ENCODE measurements at regions not wholly inside any gene's neighbourhood (a gene's known extent, or its start where the extent isn't known, plus 50 kb on each side); places are given as distances from the start of the nearest gene placed in this dataset.

- Histone ChIP-seq H2AFZ (ENCODE audit: low read depth, low read length, severe bottlenecking) (no peak overlapping the region), H3K4me2 (ENCODE audit: low read depth, low read length, poor library complexity, severe bottlenecking) (no peak overlapping the region), H3K79me2 (ENCODE audit: insufficient read depth, low read length) (no peaks in the 10 kb centered on the region), H4K20me1 (ENCODE audit: low read depth, low read length) (no peaks in the 10 kb centered on the region), H3K9me2 (replicated peaks; ENCODE audit: insufficient read depth, low read length) (no peaks in the 10 kb centered on the region), H3K36me3 (ENCODE audit: low read length) (no peaks in the 10 kb centered on the region), H3K4me3 (ENCODE audit: insufficient read depth, low read length, poor library complexity, severe bottlenecking) (no peak overlapping the region), H3K9ac (ENCODE audit: low read length) (no peak overlapping the region), H3K9me3 (ENCODE audit: insufficient read depth, low read length) (no peaks in the 10 kb centered on the region), H3F3A (ENCODE audit: insufficient read depth) (no peaks in the 10 kb centered on the region), H3K27ac (ENCODE audit: low read depth, low read length) (no peak overlapping the region), H3K27me3 (ENCODE audit: low read length) (no peaks in the 10 kb centered on the region)
- TF ChIP-seq CTCF (IDR thresholded peaks at IDR 0.05; ENCODE audit: insufficient read depth, low read length, poor library complexity, severe bottlenecking) (no peak), EZH2phosphoT487 (conservative IDR thresholded peaks at IDR 0.05; ENCODE audit: low read length) (no peak)
Observed at GRCh38 chr6:139888681-139889122, 514.3 kb upstream of the CITED2 start.

GRCh38 chr6:139887275-139887674 is 512.8 kb upstream of the CITED2 start:
- Histone ChIP-seq H4K20me1 (ENCODE audit: low read depth, low read length) (no peaks in the 10 kb centered on the region), H3K27ac (ENCODE audit: low read depth, low read length) (no peak overlapping the region), H3K4me3 (ENCODE audit: insufficient read depth, low read length, poor library complexity, severe bottlenecking) (no peak overlapping the region), H3K9me3 (ENCODE audit: insufficient read depth, low read length) (no peaks in the 10 kb centered on the region), H3K36me3 (ENCODE audit: low read length) (no peaks in the 10 kb centered on the region), H3K27me3 (ENCODE audit: low read length) (no peaks in the 10 kb centered on the region), H3F3A (ENCODE audit: insufficient read depth) (no peaks in the 10 kb centered on the region), H3K79me2 (ENCODE audit: insufficient read depth, low read length) (no peaks in the 10 kb centered on the region), H3K4me2 (ENCODE audit: low read depth, low read length, poor library complexity, severe bottlenecking) (no peak overlapping the region), H2AFZ (ENCODE audit: low read depth, low read length, severe bottlenecking) (no peak overlapping the region), H3K9me2 (replicated peaks; ENCODE audit: insufficient read depth, low read length) (no peaks in the 10 kb centered on the region), H3K9ac (ENCODE audit: low read length) (no peak overlapping the region)
- TF ChIP-seq CTCF (IDR thresholded peaks at IDR 0.05; ENCODE audit: insufficient read depth, low read length, poor library complexity, severe bottlenecking) (no peak), EZH2phosphoT487 (conservative IDR thresholded peaks at IDR 0.05; ENCODE audit: low read length) (no peak)

- Histone ChIP-seq H3K4me2 (ENCODE audit: low read depth, low read length, poor library complexity, severe bottlenecking) (no peak overlapping the region), H3F3A (ENCODE audit: insufficient read depth) (no peaks in the 10 kb centered on the region), H3K27ac (ENCODE audit: low read depth, low read length) (no peak overlapping the region), H3K9ac (ENCODE audit: low read length) (no peak overlapping the region), H3K9me2 (replicated peaks; ENCODE audit: insufficient read depth, low read length) (no peaks in the 10 kb centered on the region), H3K9me3 (ENCODE audit: insufficient read depth, low read length) (no peaks in the 10 kb centered on the region), H3K4me3 (ENCODE audit: insufficient read depth, low read length, poor library complexity, severe bottlenecking) (no peak overlapping the region), H3K79me2 (ENCODE audit: insufficient read depth, low read length) (no peaks in the 10 kb centered on the region), H3K36me3 (ENCODE audit: low read length) (no peaks in the 10 kb centered on the region), H4K20me1 (ENCODE audit: low read depth, low read length) (no peaks in the 10 kb centered on the region), H2AFZ (ENCODE audit: low read depth, low read length, severe bottlenecking) (no peak overlapping the region), H3K27me3 (ENCODE audit: low read length) (no peaks in the 10 kb centered on the region)
- TF ChIP-seq CTCF (IDR thresholded peaks at IDR 0.05; ENCODE audit: insufficient read depth, low read length, poor library complexity, severe bottlenecking) (no peak), EZH2phosphoT487 (conservative IDR thresholded peaks at IDR 0.05; ENCODE audit: low read length) (no peak)
Observed at GRCh38 chr6:139886396-139886795, 511.9 kb upstream of the CITED2 start.
